ENCODE measurements at regions not wholly inside any gene's neighbourhood (a gene's known extent, or its start where the extent isn't known, plus 50 kb on each side); places are given as distances from the start of the nearest gene placed in this dataset.

- H3K4me3 Mint-ChIP-seq: no peak overlapping the region
- H3K27ac Mint-ChIP-seq: no peak overlapping the region
These were observed 297.6 kb downstream of the MAN2A1 start for GRCh38 chr5:109987355-109987754.

GRCh38 chr5:109987970-109988369, 298.2 kb downstream of the MAN2A1 start:
- no peak for ATAC-seq (ENCODE audit: low read depth in 2 of 2)
- Mint-ChIP-seq H3K4me1 (no peaks in the 10 kb centered on the region), H3K36me3 (no peaks in the 10 kb centered on the region), H3K27me3 (peaks cover 0 to 10% (median 0%) of the 10 kb centered on the region in 3 donors), H3K4me3 (no peak overlapping the region), H3K9me3 (peaks cover 0 to 3% (median 0%) of the 10 kb centered on the region in 7 donors), H3K27ac (no peak overlapping the region)
- DNase-seq: no peak

More at GRCh38 chr5:109987355-109987754, 297.6 kb downstream of the MAN2A1 start:
- ATAC-seq (ENCODE audit: low read depth in 2 of 2) (no peak), DNase-seq (no peak)
- Mint-ChIP-seq H3K27me3 (peaks cover 0 to 4% (median 0%) of the 10 kb centered on the region in 3 donors), H3K36me3 (no peaks in the 10 kb centered on the region), H3K4me1 (no peaks in the 10 kb centered on the region), H3K9me3 (peaks cover 0 to 3% (median 0%) of the 10 kb centered on the region in 7 donors)

GRCh38 chr5:109989161-109989560, 299.4 kb downstream of the MAN2A1 start:
- no peak overlapping the region for H3K27ac Mint-ChIP-seq
- no peaks in the 10 kb centered on the region for H3K4me1 Mint-ChIP-seq
- no peaks in the 10 kb centered on the region for H3K36me3 Mint-ChIP-seq
- peaks cover 0 to 3% (median 0%) of the 10 kb centered on the region in 7 donors for H3K9me3 Mint-ChIP-seq
- no peak overlapping the region for H3K4me3 Mint-ChIP-seq
- no peak for DNase-seq
- no peak for ATAC-seq (ENCODE audit: low read depth in 2 of 2)
- peaks cover 0 to 10% (median 0%) of the 10 kb centered on the region in 3 donors for H3K27me3 Mint-ChIP-seq

GRCh38 chr5:109989994-109990722, 300.4 kb downstream of the MAN2A1 start:
- Mint-ChIP-seq H3K36me3 (no peaks in the 10 kb centered on the region), H3K9me3 (peaks cover 0 to 2% (median 0%) of the 10 kb centered on the region in 7 donors), H3K27me3 (peaks cover 0 to 10% (median 0%) of the 10 kb centered on the region in 3 donors), H3K4me3 (no peak overlapping the region), H3K4me1 (no peaks in the 10 kb centered on the region), H3K27ac (no peak overlapping the region)
- DNase-seq (no peak), ATAC-seq (ENCODE audit: low read depth in 2 of 2) (no peak)

GRCh38 chr5:109990723-109991359, 301.1 kb downstream of the MAN2A1 start:
- Mint-ChIP-seq H3K4me3 (no peak overlapping the region), H3K27ac (no peak overlapping the region), H3K4me1 (no peaks in the 10 kb centered on the region), H3K27me3 (peaks cover 0 to 10% (median 0%) of the 10 kb centered on the region in 3 donors), H3K9me3 (peaks cover 0 to 2% (median 0%) of the 10 kb centered on the region in 7 donors), H3K36me3 (no peaks in the 10 kb centered on the region)
- ATAC-seq (ENCODE audit: low read depth in 2 of 2): no peak
- DNase-seq: no peak

- ATAC-seq (ENCODE audit: low read depth in 2 of 2): no peak
- Mint-ChIP-seq H3K9me3 (peaks cover 0 to 2% (median 0%) of the 10 kb centered on the region in 7 donors), H3K27ac (peak overlapping the region in 1 of 6 donors; percentile 74), H3K27me3 (peaks cover 0 to 10% (median 0%) of the 10 kb centered on the region in 3 donors), H3K4me1 (no peaks in the 10 kb centered on the region), H3K4me3 (no peak overlapping the region), H3K36me3 (no peaks in the 10 kb centered on the region)
- DNase-seq: no peak
These were observed 302.7 kb downstream of the MAN2A1 start for GRCh38 chr5:109992264-109992915.

GRCh38 chr5:109994135-109994534, 304.4 kb downstream of the MAN2A1 start:
- Mint-ChIP-seq H3K4me1 (no peaks in the 10 kb centered on the region), H3K27me3 (peaks cover 0 to 10% (median 0%) of the 10 kb centered on the region in 3 donors), H3K27ac (no peak overlapping the region), H3K4me3 (no peak overlapping the region), H3K36me3 (no peaks in the 10 kb centered on the region), H3K9me3 (peaks cover 0 to 5% (median 0%) of the 10 kb centered on the region in 7 donors)
- DNase-seq (no peak), ATAC-seq (ENCODE audit: low read depth in 2 of 2) (no peak)

- Mint-ChIP-seq H3K36me3 (no peaks in the 10 kb centered on the region), H3K4me1 (peaks cover 0 to 7% (median 4%) of the 10 kb centered on the region in 3 donors), H3K27ac (no peak overlapping the region), H3K9me3 (peaks cover 0 to 5% (median 0%) of the 10 kb centered on the region in 7 donors), H3K4me3 (no peak overlapping the region), H3K27me3 (peaks cover 0 to 10% (median 0%) of the 10 kb centered on the region in 3 donors)
- ATAC-seq (ENCODE audit: low read depth in 2 of 2): no peak
- no peak for DNase-seq
These were observed 306.5 kb downstream of the MAN2A1 start for GRCh38 chr5:109996246-109996645.

- no peak for DNase-seq
- ATAC-seq (ENCODE audit: low read depth in 2 of 2): no peak
- no peaks in the 10 kb centered on the region for H3K36me3 Mint-ChIP-seq
- peaks cover 0 to 5% (median 0%) of the 10 kb centered on the region in 7 donors for H3K9me3 Mint-ChIP-seq
- H3K27me3 Mint-ChIP-seq: peaks cover 0 to 9% (median 0%) of the 10 kb centered on the region in 3 donors
- H3K27ac Mint-ChIP-seq: no peak overlapping the region
- peaks cover 0 to 7% (median 4%) of the 10 kb centered on the region in 3 donors for H3K4me1 Mint-ChIP-seq
- H3K4me3 Mint-ChIP-seq: no peak overlapping the region
These were observed 307.4 kb downstream of the MAN2A1 start for GRCh38 chr5:109997161-109997560.

GRCh38 chr5:109998208-109998607, 308.5 kb downstream of the MAN2A1 start:
- Mint-ChIP-seq H3K27me3 (no peaks in the 10 kb centered on the region), H3K9me3 (peaks cover 0 to 5% (median 0%) of the 10 kb centered on the region in 7 donors), H3K4me3 (no peak overlapping the region), H3K4me1 (peaks cover 0 to 7% (median 4%) of the 10 kb centered on the region in 3 donors), H3K27ac (peak overlapping the region in 1 of 6 donors; percentile 35), H3K36me3 (no peaks in the 10 kb centered on the region)
- ATAC-seq (ENCODE audit: low read depth in 2 of 2) (no peak), DNase-seq (no peak)

GRCh38 chr5:109998726-109999125, 309.0 kb downstream of the MAN2A1 start:
- Mint-ChIP-seq H3K27me3 (no peaks in the 10 kb centered on the region), H3K9me3 (peaks cover 0 to 5% (median 0%) of the 10 kb centered on the region in 7 donors), H3K27ac (peak overlapping the region in 1 of 6 donors; percentile 45), H3K4me3 (no peak overlapping the region), H3K4me1 (peaks cover 0 to 7% (median 4%) of the 10 kb centered on the region in 3 donors), H3K36me3 (no peaks in the 10 kb centered on the region)
- ATAC-seq (ENCODE audit: low read depth in 2 of 2): no peak
- DNase-seq: no peak

GRCh38 chr5:110001648-110002047, 311.9 kb downstream of the MAN2A1 start:
- DNase-seq (no peak), ATAC-seq (ENCODE audit: low read depth in 2 of 2) (no peak)
- Mint-ChIP-seq H3K4me1 (peaks cover 0 to 7% (median 4%) of the 10 kb centered on the region in 3 donors), H3K36me3 (no peaks in the 10 kb centered on the region), H3K9me3 (peaks cover 0 to 5% (median 2%) of the 10 kb centered on the region in 7 donors), H3K27ac (no peak overlapping the region), H3K4me3 (no peak overlapping the region), H3K27me3 (no peaks in the 10 kb centered on the region)

- Mint-ChIP-seq H3K4me1 (peaks cover 0 to 7% (median 4%) of the 10 kb centered on the region in 3 donors), H3K4me3 (no peak overlapping the region), H3K27me3 (no peaks in the 10 kb centered on the region), H3K9me3 (peaks cover 0 to 5% (median 2%) of the 10 kb centered on the region in 7 donors), H3K27ac (no peak overlapping the region), H3K36me3 (no peaks in the 10 kb centered on the region)
- no peak for ATAC-seq (ENCODE audit: low read depth in 2 of 2)
- no peak for DNase-seq
These were observed 312.9 kb downstream of the MAN2A1 start for GRCh38 chr5:110002652-110003051.
